Left lung (tissue), 4 donors: ENCODE measurements at regions not wholly inside any gene's neighbourhood (a gene's known extent, or its start where the extent isn't known, plus 50 kb on each side); places are given as distances from the start of the nearest gene placed in this dataset.

Experiments used
- ATAC-seq: fragments of 200-7000 bp; cut with Tn5 transposase; one replicate; pipeline ENCODE4 v1.9.1; 2020; ENCODE audit warnings: moderate library complexity
- DNase-seq, 4 donors: peaks; one replicate each; pipeline ENCODE4 v3.0.0-alpha.2; 2013 to 2020
- H3K27ac ChIP-seq, 2 donors: fragments of 200-600 bp; sonication (generic) in 1 of 2; one replicate each; pipeline versions ENCODE4 v1.5.0 to v1.8.0; 2020 to 2021
- H3K27me3 ChIP-seq, 2 donors: fragments of 200-600 bp; sonication (generic) in 1 of 2; one replicate each; pipeline versions ENCODE4 v1.5.0 to v1.8.0; 2020 to 2021
- H3K36me3 ChIP-seq, 2 donors: fragments of 200-600 bp; sonication (generic) in 1 of 2; one replicate each; pipeline versions ENCODE4 v1.5.0 to v1.8.0; 2020 to 2021
- H3K4me1 ChIP-seq, 2 donors: fragments of 200-600 bp; one replicate each; pipeline ENCODE4 v1.8.0; 2021
- H3K4me3 ChIP-seq, 2 donors: fragments of 200-600 bp; sonication (generic) in 1 of 2; one replicate each; pipeline versions ENCODE4 v1.5.0 to v1.8.0; 2020 to 2021; ENCODE audit warnings: mild to moderate bottlenecking in 1 of 2
- H3K9me3 ChIP-seq, 2 donors: fragments of 200-600 bp; sonication (generic) in 1 of 2; one replicate each; pipeline versions ENCODE4 v1.5.0 to v1.8.0; 2020 to 2021
- intact Hi-C, 2 donors: fragments of 100-400 bp; cut with DNase I; formaldehyde crosslinking; loops; one replicate each; pipeline versions ENCODE4 v1.11.2 to v1.14.2; 2022
- TF ChIP-seq, protein P1 (sequence below), 2 donors: fragments of 200-600 bp; sonication (generic) in 1 of 2; IDR thresholded peaks; one replicate each; pipeline versions ENCODE4 v1.5.0 to v1.8.0; 2021; ENCODE audit warnings: antibody characterized with exemption in 2 of 2
- donor health status: DM: no; HTN: yes; CAD: no.
- donor health status: DM: no; HTN: no; CAD: no.

- ATAC-seq (no peak), DNase-seq (no peak)
- intact Hi-C loops, result no loop called here
- H3K36me3 ChIP-seq, result no peaks in the 10 kb centered on the region
- no peak overlapping the region for H3K27ac ChIP-seq
- H3K27me3 ChIP-seq, result no peaks in the 10 kb centered on the region
- no peaks in the 10 kb centered on the region for H3K4me1 ChIP-seq
- peaks cover 0 to 16% of the 10 kb centered on the region in 2 donors for H3K9me3 ChIP-seq
- TF ChIP-seq, protein P1, sequence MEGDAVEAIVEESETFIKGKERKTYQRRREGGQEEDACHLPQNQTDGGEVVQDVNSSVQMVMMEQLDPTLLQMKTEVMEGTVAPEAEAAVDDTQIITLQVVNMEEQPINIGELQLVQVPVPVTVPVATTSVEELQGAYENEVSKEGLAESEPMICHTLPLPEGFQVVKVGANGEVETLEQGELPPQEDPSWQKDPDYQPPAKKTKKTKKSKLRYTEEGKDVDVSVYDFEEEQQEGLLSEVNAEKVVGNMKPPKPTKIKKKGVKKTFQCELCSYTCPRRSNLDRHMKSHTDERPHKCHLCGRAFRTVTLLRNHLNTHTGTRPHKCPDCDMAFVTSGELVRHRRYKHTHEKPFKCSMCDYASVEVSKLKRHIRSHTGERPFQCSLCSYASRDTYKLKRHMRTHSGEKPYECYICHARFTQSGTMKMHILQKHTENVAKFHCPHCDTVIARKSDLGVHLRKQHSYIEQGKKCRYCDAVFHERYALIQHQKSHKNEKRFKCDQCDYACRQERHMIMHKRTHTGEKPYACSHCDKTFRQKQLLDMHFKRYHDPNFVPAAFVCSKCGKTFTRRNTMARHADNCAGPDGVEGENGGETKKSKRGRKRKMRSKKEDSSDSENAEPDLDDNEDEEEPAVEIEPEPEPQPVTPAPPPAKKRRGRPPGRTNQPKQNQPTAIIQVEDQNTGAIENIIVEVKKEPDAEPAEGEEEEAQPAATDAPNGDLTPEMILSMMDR (IDR thresholded peaks at IDR 0.05), result no peak
- H3K4me3 ChIP-seq, result no peak overlapping the region
Measured at GRCh38 chr13:102940770-102941169, 94.9 kb downstream of the ERCC5 start.

- no peak overlapping the region for H3K4me3 ChIP-seq
Measured at GRCh38 chr13:102940143-102940542, 94.3 kb downstream of the ERCC5 start.

GRCh38 chr13:102935896-102936321 lies 90.1 kb downstream of the ERCC5 start:
- DNase-seq (no peak), ATAC-seq (no peak)
- H3K36me3 ChIP-seq, result no peaks in the 10 kb centered on the region
- peaks cover 0 to 9% of the 10 kb centered on the region in 2 donors for H3K9me3 ChIP-seq
- H3K4me3 ChIP-seq, result no peak overlapping the region
- H3K27me3 ChIP-seq, result no peaks in the 10 kb centered on the region
- no peak overlapping the region for H3K27ac ChIP-seq
- intact Hi-C loops, result no loop called here
- TF ChIP-seq, protein P1 (IDR thresholded peaks at IDR 0.05), result no peak
- H3K4me1 ChIP-seq, result no peaks in the 10 kb centered on the region

More at GRCh38 chr13:102940143-102940542, 94.3 kb downstream of the ERCC5 start:
- H3K4me1 ChIP-seq, result no peaks in the 10 kb centered on the region
- H3K27ac ChIP-seq, result no peak overlapping the region
- H3K9me3 ChIP-seq, result peaks cover 0 to 16% of the 10 kb centered on the region in 2 donors
- intact Hi-C loops, result no loop called here
- H3K36me3 ChIP-seq, result no peaks in the 10 kb centered on the region
- no peak for ATAC-seq
- TF ChIP-seq, protein P1 (IDR thresholded peaks at IDR 0.05), result no peak
- no peak for DNase-seq
- no peaks in the 10 kb centered on the region for H3K27me3 ChIP-seq

DNA sequence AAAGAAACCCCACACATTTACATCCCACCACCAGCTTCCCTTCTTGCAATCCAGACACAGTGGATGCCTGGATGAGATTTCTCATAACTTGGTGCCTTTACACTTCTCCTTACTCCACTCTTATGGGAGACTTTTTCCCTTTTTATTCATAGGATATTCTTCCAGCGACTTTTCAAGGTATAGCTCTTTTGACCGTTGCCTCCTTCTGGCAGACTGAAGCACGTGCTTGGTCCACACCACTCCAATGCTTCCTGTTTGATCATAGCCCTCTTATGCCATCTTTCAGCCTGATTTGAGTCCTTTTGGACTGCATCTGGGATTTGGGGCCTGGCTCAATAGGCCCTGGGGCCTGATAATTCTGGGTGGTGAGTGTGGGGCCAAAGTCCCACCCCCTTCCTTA lies 87.7 kb downstream of the ERCC5 start:
- Histone ChIP-seq H3K27ac (no peak overlapping the region), H3K4me1 (no peaks in the 10 kb centered on the region), H3K4me3 (no peak overlapping the region), H3K36me3 (no peaks in the 10 kb centered on the region), H3K27me3 (no peaks in the 10 kb centered on the region), H3K9me3 (no peaks in the 10 kb centered on the region)
- TF ChIP-seq, protein P1 (IDR thresholded peaks at IDR 0.05), result no peak
- intact Hi-C loops, result no loop called here
- ATAC-seq (no peak), DNase-seq (no peak)

DNA sequence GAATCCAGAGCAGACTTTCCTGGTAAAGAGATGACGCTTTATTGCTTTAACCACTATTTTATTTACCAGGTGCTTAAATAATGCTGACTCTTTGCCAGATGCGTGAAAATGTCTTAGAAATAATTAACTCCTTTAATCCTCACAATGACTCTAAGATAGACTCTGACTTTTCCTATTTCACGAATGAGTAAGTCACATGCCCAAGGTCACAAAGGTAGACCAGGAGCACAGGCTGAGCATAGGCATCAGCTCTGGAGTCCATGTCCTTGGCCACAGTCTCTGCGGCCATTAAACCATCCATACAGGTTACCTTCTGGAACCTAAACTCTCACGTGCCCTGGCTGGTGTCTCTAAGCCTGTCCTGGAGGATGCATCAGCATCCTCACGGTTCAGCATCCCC lies 87.3 kb downstream of the ERCC5 start:
- H3K27me3 ChIP-seq, result no peaks in the 10 kb centered on the region
- H3K4me1 ChIP-seq, result no peaks in the 10 kb centered on the region
- TF ChIP-seq, protein P1 (IDR thresholded peaks at IDR 0.05), result no peak
- no peak for ATAC-seq
- no peak for DNase-seq
- intact Hi-C loops, result no loop called here
- H3K36me3 ChIP-seq, result no peaks in the 10 kb centered on the region
- H3K9me3 ChIP-seq, result no peaks in the 10 kb centered on the region
- H3K27ac ChIP-seq, result no peak overlapping the region
- no peak overlapping the region for H3K4me3 ChIP-seq
